GM12865 (cell line): ENCODE measurements at regions not wholly inside any gene's neighbourhood (a gene's known extent, or its start where the extent isn't known, plus 50 kb on each side); places are given as distances from the start of the nearest gene placed in this dataset.

ENCODE experiments used
- DNase-seq: peaks from one replicate; pipeline ENCODE4 v3.0.0; 2010; ENCODE audit warnings: low read depth
- H3K4me3 ChIP-seq: 2 replicates; pipeline ENCODE4 v1.5.1; 2011; ENCODE audit warnings: mild to moderate bottlenecking, low read depth, low read length, control low read depth
- CTCF ChIP-seq: IDR thresholded peaks from 2 replicates; pipeline ENCODE4 v1.5.1; 2011; ENCODE audit warnings: low read length, control low read depth, low read depth, inconsistent platforms; ENCODE audit not compliant: insufficient read depth; ENCODE audit errors: missing control alignments

DNA sequence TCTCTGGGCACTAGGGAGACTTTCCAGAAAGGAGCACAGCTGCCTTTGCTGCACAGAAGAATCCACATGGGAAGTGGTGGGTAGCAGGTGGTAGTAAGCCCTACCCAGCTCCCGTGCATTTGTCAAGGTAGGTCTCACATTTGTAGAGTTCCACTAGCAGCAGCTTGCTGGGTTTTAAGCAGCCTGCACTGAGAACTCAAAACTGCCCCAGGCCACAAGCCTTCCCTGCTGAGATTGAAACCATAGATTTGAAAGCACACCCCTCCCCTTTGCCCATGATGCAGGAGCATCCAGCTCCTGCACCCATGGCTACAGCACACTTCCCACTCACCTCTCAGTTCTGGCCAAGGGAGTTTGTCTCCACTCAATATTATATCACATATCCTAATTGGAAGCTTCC lies 604.5 kb upstream of the STEAP1 start:
- TF ChIP-seq CTCF = no peak
- DNase-seq = no peak
- no peak overlapping the region for H3K4me3 ChIP-seq

DNA sequence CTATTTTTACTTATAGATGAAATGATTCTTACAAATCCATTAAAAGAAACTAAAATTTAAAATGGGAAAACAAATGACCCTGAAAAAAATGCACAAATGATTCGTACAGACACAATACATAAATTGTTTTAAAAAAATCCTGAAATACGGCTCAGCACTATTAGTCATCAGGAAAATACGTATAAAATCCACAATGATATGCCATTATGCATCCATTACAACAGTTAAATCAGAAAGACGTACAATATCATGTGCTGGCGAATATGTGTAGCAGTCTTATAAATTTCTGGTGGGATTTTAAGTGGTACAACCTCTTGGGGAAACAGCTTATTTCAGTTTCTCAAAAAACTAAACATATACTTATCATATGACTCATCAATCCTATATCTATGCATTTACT lies 600.1 kb upstream of the STEAP1 start:
- H3K4me3 ChIP-seq = no peak overlapping the region
- TF ChIP-seq CTCF = no peak
- no peak for DNase-seq

DNA sequence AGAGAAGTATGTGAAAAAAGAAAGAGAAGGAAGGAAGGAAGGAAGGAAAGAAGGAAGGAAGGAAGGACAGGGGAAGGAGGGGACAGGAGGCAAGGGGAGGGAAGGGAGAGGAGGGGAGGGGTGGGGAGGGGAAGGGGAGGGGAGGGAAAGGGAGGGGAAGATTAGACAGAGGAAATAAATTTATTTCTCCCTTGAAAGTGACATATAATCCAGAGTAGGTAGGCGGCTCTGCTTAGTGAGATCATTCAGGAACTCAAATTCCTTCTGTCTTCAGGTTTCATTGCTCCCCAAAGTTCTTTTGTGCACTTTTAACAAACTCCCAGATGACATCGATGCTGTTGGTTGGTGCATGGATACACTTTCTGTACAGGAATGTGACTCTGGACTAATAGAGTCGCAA lies 594.7 kb upstream of the STEAP1 start:
- DNase-seq = no peak
- H3K4me3 ChIP-seq = no peak overlapping the region
- TF ChIP-seq CTCF = no peak

GRCh38 chr7:89563597-89563996 lies 590.7 kb upstream of the STEAP1 start:
- DNase-seq = no peak
- no peak for TF ChIP-seq CTCF
- H3K4me3 ChIP-seq = no peak overlapping the region

- H3K4me3 ChIP-seq = no peak overlapping the region
- no peak for TF ChIP-seq CTCF
- DNase-seq = no peak
These were observed 569.4 kb upstream of the STEAP1 start for GRCh38 chr7:89584896-89585295.

DNA sequence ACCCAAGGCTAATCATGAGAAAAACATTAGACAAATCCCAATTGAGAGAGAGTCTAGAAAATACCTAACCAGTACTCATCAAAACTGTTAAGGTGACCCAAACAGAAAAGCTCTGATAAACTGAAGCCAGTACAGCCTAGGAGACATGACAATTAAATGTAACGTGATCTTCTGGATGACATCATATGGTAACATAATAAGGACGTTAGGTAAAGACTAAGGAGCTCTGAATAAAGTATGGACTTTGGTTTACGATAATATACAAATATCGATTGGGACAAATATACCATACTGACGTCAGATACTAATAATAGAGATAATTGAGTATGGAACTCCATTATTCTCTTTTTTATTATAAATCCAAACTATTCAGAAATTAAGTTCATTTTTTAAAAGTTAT lies 561.1 kb upstream of the STEAP1 start:
- no peak for DNase-seq
- no peak overlapping the region for H3K4me3 ChIP-seq
- no peak for TF ChIP-seq CTCF

GRCh38 chr7:89602984-89603383 lies 551.3 kb upstream of the STEAP1 start:
- no peak for DNase-seq
- no peak for TF ChIP-seq CTCF

More at GRCh38 chr7:89602984-89603383, 551.3 kb upstream of the STEAP1 start:
- no peak overlapping the region for H3K4me3 ChIP-seq
